GM23338 (cell line): ENCODE measurements at regions not wholly inside any gene's neighbourhood (a gene's known extent, or its start where the extent isn't known, plus 50 kb on each side); places are given as distances from the start of the nearest gene placed in this dataset.

Source experiments
- CREB1 ChIP-seq: fragments of 250-450 bp; sonication (Bioruptor Pico); IDR thresholded peaks from 2 replicates; pipeline ENCODE4 v1.5.0; 2020; ENCODE audit warnings: low read depth, mild to moderate bottlenecking, moderate library complexity
- CTCF ChIP-seq, 2 experiments: fragments of 200-600 bp in 1 of 2; sonication (generic) in 1 of 2; conservative IDR thresholded peaks; 2 replicates each; pipeline versions ENCODE4 v1.5.1 to v1.6.1; 2016 to 2017; ENCODE audit warnings: antibody characterized with exemption in 2 of 2, low read depth in 2 of 2, mild to moderate bottlenecking in 2 of 2, moderate library complexity in 1 of 2
- EZH2 ChIP-seq: fragments of 200-600 bp; sonication (generic); IDR thresholded peaks from one replicate; pipeline ENCODE4 v1.8.0; 2017; ENCODE audit warnings: antibody characterized with exemption, mild to moderate bottlenecking, low read depth; ENCODE audit not compliant: unreplicated experiment
- EZH2phosphoT487 ChIP-seq: fragments of 200-600 bp; sonication (generic); IDR thresholded peaks from one replicate; pipeline ENCODE4 v1.8.1; 2018; ENCODE audit warnings: antibody characterized with exemption; ENCODE audit not compliant: unreplicated experiment
- REST ChIP-seq: IDR thresholded peaks from one replicate; pipeline ENCODE4 v1.6.1; 2018; ENCODE audit warnings: antibody characterized with exemption; ENCODE audit not compliant: unreplicated experiment
- ZNF331 ChIP-seq: fragments of 250-450 bp; sonication (Bioruptor Pico); IDR thresholded peaks from 2 replicates; pipeline ENCODE4 v1.5.0; 2020; ENCODE audit warnings: low read depth, mild to moderate bottlenecking, moderate library complexity

- TF ChIP-seq EZH2phosphoT487 (no peak), EZH2 (no peak), CTCF (conservative IDR thresholded peaks at IDR 0.05; ENCODE audit: low read depth in 2 of 2) (no peak), REST (no peak), CREB1 (CRISPR knock-in tag) (no peak), ZNF331 (CRISPR knock-in tag) (no peak)
Observed at GRCh38 chr4:36737691-36738090, 456.3 kb downstream of the DTHD1 start.
